Body of pancreas (tissue), 4 donors: ENCODE measurements at regions not wholly inside any gene's neighbourhood (a gene's known extent, or its start where the extent isn't known, plus 50 kb on each side); places are given as distances from the start of the nearest gene placed in this dataset.

ENCODE experiments used
- POLR2A ChIP-seq, 3 donors: fragments of 450-650 bp; IDR thresholded peaks; one replicate each; pipeline ENCODE4 v1.6.1; 2016; ENCODE audit warnings: antibody characterized with exemption in 3 of 3, mild to moderate bottlenecking in 2 of 3
- TF ChIP-seq, protein P1 (sequence below), 7 experiments: fragments of 450-650 bp in 4 of 7; fragments of 200-600 bp in 3 of 7; sonication (generic) in 3 of 7; IDR thresholded peaks; one replicate each; pipeline ENCODE4 v1.5.1; 2016 to 2019; ENCODE audit warnings: antibody characterized with exemption in 7 of 7

DNA sequence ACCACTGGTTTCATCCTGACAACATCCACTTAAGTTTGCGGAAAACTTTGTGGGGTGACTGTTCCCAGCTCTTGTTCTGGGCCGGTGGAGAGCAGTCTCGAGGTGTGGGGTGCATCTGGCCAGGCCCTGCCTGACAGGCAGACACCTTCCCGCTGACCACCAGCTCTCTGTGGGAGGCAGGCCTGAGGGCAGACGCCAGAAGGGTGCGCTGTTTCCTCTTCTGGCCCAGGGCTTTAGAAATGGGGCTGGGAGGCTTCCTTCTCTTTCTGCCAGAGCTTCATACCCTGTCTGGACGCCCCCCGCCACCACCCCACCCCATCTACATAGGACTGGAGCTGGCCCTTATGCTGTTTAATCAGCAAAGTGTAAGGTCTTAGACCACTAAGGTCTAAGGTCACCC is 263.8 kb downstream of the LOXHD1 start:
- TF ChIP-seq POLR2A (IDR thresholded peaks at IDR 0.05) = no peak
- TF ChIP-seq, protein P1, sequence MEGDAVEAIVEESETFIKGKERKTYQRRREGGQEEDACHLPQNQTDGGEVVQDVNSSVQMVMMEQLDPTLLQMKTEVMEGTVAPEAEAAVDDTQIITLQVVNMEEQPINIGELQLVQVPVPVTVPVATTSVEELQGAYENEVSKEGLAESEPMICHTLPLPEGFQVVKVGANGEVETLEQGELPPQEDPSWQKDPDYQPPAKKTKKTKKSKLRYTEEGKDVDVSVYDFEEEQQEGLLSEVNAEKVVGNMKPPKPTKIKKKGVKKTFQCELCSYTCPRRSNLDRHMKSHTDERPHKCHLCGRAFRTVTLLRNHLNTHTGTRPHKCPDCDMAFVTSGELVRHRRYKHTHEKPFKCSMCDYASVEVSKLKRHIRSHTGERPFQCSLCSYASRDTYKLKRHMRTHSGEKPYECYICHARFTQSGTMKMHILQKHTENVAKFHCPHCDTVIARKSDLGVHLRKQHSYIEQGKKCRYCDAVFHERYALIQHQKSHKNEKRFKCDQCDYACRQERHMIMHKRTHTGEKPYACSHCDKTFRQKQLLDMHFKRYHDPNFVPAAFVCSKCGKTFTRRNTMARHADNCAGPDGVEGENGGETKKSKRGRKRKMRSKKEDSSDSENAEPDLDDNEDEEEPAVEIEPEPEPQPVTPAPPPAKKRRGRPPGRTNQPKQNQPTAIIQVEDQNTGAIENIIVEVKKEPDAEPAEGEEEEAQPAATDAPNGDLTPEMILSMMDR (IDR thresholded peaks at IDR 0.05) = no peak
